ENCODE measurements at regions not wholly inside any gene's neighbourhood (a gene's known extent, or its start where the extent isn't known, plus 50 kb on each side); places are given as distances from the start of the nearest gene placed in this dataset.
A peak's percentile ranks its signal among the peaks of the same experiment; 100 is the strongest.

- no peak for DNase-seq
These were observed 52.1 kb downstream of the GSC start for GRCh38 chr14:94717808-94718207.

- no peak for DNase-seq
These were observed 52.9 kb downstream of the GSC start for GRCh38 chr14:94716976-94717375.

- no peak for DNase-seq
These were observed 56.8 kb downstream of the GSC start for GRCh38 chr14:94713115-94713514.

- no peak for DNase-seq
These were observed 59.2 kb downstream of the GSC start for GRCh38 chr14:94710731-94711130.

- DNase-seq = no peak
These were observed 62.4 kb downstream of the GSC start for GRCh38 chr14:94707494-94707893.

- no peak for DNase-seq
These were observed 63.8 kb downstream of the GSC start for GRCh38 chr14:94706133-94706532.

GRCh38 chr14:94702629-94703028 lies 67.3 kb downstream of the GSC start:
- DNase-seq = no peak

GRCh38 chr14:94701861-94702370 lies 68.0 kb downstream of the GSC start:
- no peak for DNase-seq

- DNase-seq = no peak
These were observed 69.6 kb downstream of the GSC start for GRCh38 chr14:94700336-94700735.

GRCh38 chr14:94699831-94700230 lies 70.1 kb downstream of the GSC start:
- no peak for DNase-seq

GRCh38 chr14:94697773-94698556 lies 71.9 kb downstream of the GSC start:
- no peak for DNase-seq

GRCh38 chr14:94696518-94696917 lies 73.4 kb downstream of the GSC start:
- no peak for DNase-seq

- no peak for DNase-seq
These were observed 74.7 kb downstream of the GSC start for GRCh38 chr14:94695231-94695630.

GRCh38 chr14:94691660-94692034 lies 78.3 kb downstream of the GSC start:
- no peak for DNase-seq

GRCh38 chr14:94690896-94691659 lies 78.8 kb downstream of the GSC start:
- no peak for DNase-seq

- DNase-seq = no peak
These were observed 78.3 kb downstream of the SERPINA3 start for GRCh38 chr14:94690486-94690885.

- DNase-seq = no peak
These were observed 77.8 kb downstream of the SERPINA3 start for GRCh38 chr14:94689985-94690400.

GRCh38 chr14:94689218-94689984 lies 77.2 kb downstream of the SERPINA3 start:
- DNase-seq = peak; percentile 49

GRCh38 chr14:94686511-94687160 lies 74.4 kb downstream of the SERPINA3 start:
- DNase-seq = no peak

- DNase-seq = no peak
These were observed 73.7 kb downstream of the SERPINA3 start for GRCh38 chr14:94685681-94686485.

GRCh38 chr14:94685166-94685581 lies 73.0 kb downstream of the SERPINA3 start:
- peak; percentile 39 for DNase-seq

- DNase-seq = no peak
These were observed 70.5 kb downstream of the SERPINA3 start for GRCh38 chr14:94682736-94683135.
